NCI-H187 treated with DMSO at 0.1 percent for 48 hours (cell line): ENCODE measurements at regions not wholly inside any gene's neighbourhood (a gene's known extent, or its start where the extent isn't known, plus 50 kb on each side); places are given as distances from the start of the nearest gene placed in this dataset.
"Not testable (repeated sequence)": the region's sequence is repeated elsewhere in the genome, so short reads cannot be mapped to it uniquely, and the experiment has no call there.

Source experiments
- DNase-seq: peaks from one replicate; lab custom pipeline; 2025; lab: John Stamatoyannopoulos, UW

- no peak for DNase-seq
Measured at GRCh38 chrX:109172091-109172602, 309.7 kb downstream of the GUCY2F start.

GRCh38 chrX:109155161-109155560 lies 326.7 kb downstream of the GUCY2F start:
- DNase-seq, result no peak

GRCh38 chrX:109144173-109144572 lies 337.7 kb downstream of the GUCY2F start:
- DNase-seq, result not testable (repeated sequence)

- DNase-seq, result no peak
Measured at GRCh38 chrX:109140463-109140862, 341.4 kb downstream of the GUCY2F start.

GRCh38 chrX:109134777-109135176 lies 347.1 kb downstream of the GUCY2F start:
- DNase-seq, result no peak

GRCh38 chrX:109125304-109125703 lies 356.6 kb downstream of the GUCY2F start:
- DNase-seq, result no peak

- DNase-seq, result no peak
Measured at GRCh38 chrX:109089359-109089758, 353.0 kb upstream of the IRS4 start.

GRCh38 chrX:109077788-109078187 lies 341.4 kb upstream of the IRS4 start:
- DNase-seq, result no peak

- not testable (repeated sequence) for DNase-seq
Measured at GRCh38 chrX:109054181-109054581, 317.8 kb upstream of the IRS4 start.

- no peak for DNase-seq
Measured at GRCh38 chrX:109049903-109050302, 313.5 kb upstream of the IRS4 start.

- no peak for DNase-seq
Measured at GRCh38 chrX:109049416-109049815, 313.1 kb upstream of the IRS4 start.

GRCh38 chrX:109040057-109040456 lies 303.7 kb upstream of the IRS4 start:
- no peak for DNase-seq

- DNase-seq, result no peak
Measured at GRCh38 chrX:109036624-109037023, 300.3 kb upstream of the IRS4 start.

GRCh38 chrX:108993909-108994308 lies 257.5 kb upstream of the IRS4 start:
- DNase-seq, result no peak

- DNase-seq, result not testable (repeated sequence)
Measured at GRCh38 chrX:108972899-108973298, 236.5 kb upstream of the IRS4 start.

GRCh38 chrX:108947205-108947604 lies 210.8 kb upstream of the IRS4 start:
- DNase-seq, result no peak

GRCh38 chrX:108946531-108946930 lies 210.2 kb upstream of the IRS4 start:
- DNase-seq, result no peak

- DNase-seq, result no peak
Measured at GRCh38 chrX:108945883-108946523, 209.6 kb upstream of the IRS4 start.

- DNase-seq, result no peak
Measured at GRCh38 chrX:108914791-108915190, 178.4 kb upstream of the IRS4 start.

GRCh38 chrX:108903831-108904230 lies 167.5 kb upstream of the IRS4 start:
- DNase-seq, result not testable (repeated sequence)

GRCh38 chrX:108900333-108900732 lies 164.0 kb upstream of the IRS4 start:
- DNase-seq, result no peak

GRCh38 chrX:108896349-108896748 lies 160.0 kb upstream of the IRS4 start:
- DNase-seq, result not testable (repeated sequence)

GRCh38 chrX:108892501-108892900 lies 156.1 kb upstream of the IRS4 start:
- no peak for DNase-seq

- no peak for DNase-seq
Measured at GRCh38 chrX:108875548-108875947, 139.2 kb upstream of the IRS4 start.
